Sigmoid colon (tissue), 6 donors: ENCODE measurements at regions not wholly inside any gene's neighbourhood (a gene's known extent, or its start where the extent isn't known, plus 50 kb on each side); places are given as distances from the start of the nearest gene placed in this dataset.

ENCODE experiments used
- DNase-seq: peaks from one replicate; pipeline ENCODE4 v3.0.0-alpha.2; 2019
- H3K27ac ChIP-seq, 4 donors: fragments of 200-600 bp; sonication (generic); one replicate each; pipeline ENCODE4 v1.5.1; 2016 to 2019; ENCODE audit warnings: mild to moderate bottlenecking in 1 of 4
- H3K27me3 ChIP-seq, 3 donors: fragments of 200-600 bp; sonication (generic); one replicate each; pipeline ENCODE4 v1.5.1; 2019; ENCODE audit warnings: mild to moderate bottlenecking in 1 of 3
- H3K36me3 ChIP-seq, 4 donors: fragments of 200-600 bp; sonication (generic); one replicate each; pipeline ENCODE4 v1.5.1; 2016 to 2019
- H3K4me1 ChIP-seq, 4 donors: fragments of 200-600 bp; sonication (generic); one replicate each; pipeline ENCODE4 v1.5.1; 2017 to 2019
- H3K4me3 ChIP-seq, 4 donors: fragments of 200-600 bp; sonication (generic); one replicate each; pipeline ENCODE4 v1.5.1; 2017 to 2019; ENCODE audit warnings: mild to moderate bottlenecking in 2 of 4, moderate library complexity in 1 of 4
- H3K9me3 ChIP-seq, 4 donors: fragments of 200-600 bp in 3 of 4; sonication (generic) in 3 of 4; one replicate each; pipeline versions ENCODE4 v1.5.1 to v1.6.1; 2013 to 2019
- CTCF ChIP-seq, 4 experiments: fragments of 450-650 bp in 3 of 4; fragments of 200-600 bp in 1 of 4; IDR thresholded peaks; one replicate each; pipeline ENCODE4 v1.5.1; 2016 to 2019; ENCODE audit warnings: antibody characterized with exemption in 4 of 4, mild to moderate bottlenecking in 3 of 4, moderate library complexity in 2 of 4
- EP300 ChIP-seq, 4 donors: sonication (generic); formaldehyde crosslinking; IDR thresholded peaks; one replicate each; pipeline ENCODE4 v1.6.1; 2017; ENCODE audit warnings: antibody characterized with exemption in 4 of 4
- POLR2A ChIP-seq, 2 donors: fragments of 450-650 bp; IDR thresholded peaks; one replicate each; pipeline ENCODE4 v1.6.1; 2016; ENCODE audit warnings: antibody characterized with exemption in 2 of 2, mild to moderate bottlenecking in 2 of 2, moderate library complexity in 2 of 2
- POLR2AphosphoS5 ChIP-seq, 4 donors: sonication (generic); formaldehyde crosslinking; IDR thresholded peaks; one replicate each; pipeline ENCODE4 v1.6.1; 2017; ENCODE audit warnings: antibody characterized with exemption in 4 of 4
- WGBS, 2 donors: extraction: QIAGEN DNeasy Blood & Tissue Kit; methylation state at CpG; one replicate each; pipeline ENCODE4 v1.1.7; 2013; 5-methylcytosine and 5-hydroxymethylcytosine counted together
- intact Hi-C: fragments of 100-400 bp; cut with DNase I; formaldehyde crosslinking; loops from one replicate; pipeline ENCODE4 v1.15.1; 2023
- donor health status: healthy with polysubstance abuse.
- donor health status: healthy.

- WGBS, 2 donors, result 60 to 62% methylated on average over 3 of the region's 3 CpGs
- no peaks in the 10 kb centered on the region for H3K36me3 ChIP-seq
- H3K27ac ChIP-seq, result no peak overlapping the region
- no peaks in the 10 kb centered on the region for H3K4me1 ChIP-seq
- H3K4me3 ChIP-seq, result no peak overlapping the region
- H3K9me3 ChIP-seq, result no peaks in the 10 kb centered on the region
- TF ChIP-seq EP300 (IDR thresholded peaks at IDR 0.05) (no peak), POLR2AphosphoS5 (IDR thresholded peaks at IDR 0.05) (no peak), CTCF (IDR thresholded peaks at IDR 0.05) (no peak), POLR2A (IDR thresholded peaks at IDR 0.05) (no peak)
- intact Hi-C loops, result no loop called here
- no peaks in the 10 kb centered on the region for H3K27me3 ChIP-seq
- DNase-seq, result no peak
Measured at GRCh38 chr2:83901317-83901716, 557.8 kb downstream of the SUCLG1 start.

GRCh38 chr2:83900862-83901261 is 558.2 kb downstream of the SUCLG1 start:
- no peaks in the 10 kb centered on the region for H3K27me3 ChIP-seq
- H3K36me3 ChIP-seq, result no peaks in the 10 kb centered on the region
- H3K4me1 ChIP-seq, result no peaks in the 10 kb centered on the region
- no peak overlapping the region for H3K4me3 ChIP-seq
- intact Hi-C loops, result no loop called here
- no peak overlapping the region for H3K27ac ChIP-seq
- no peak for TF ChIP-seq CTCF (IDR thresholded peaks at IDR 0.05)
- no peak for TF ChIP-seq EP300 (IDR thresholded peaks at IDR 0.05)
- TF ChIP-seq POLR2A (IDR thresholded peaks at IDR 0.05), result no peak
- no peak for TF ChIP-seq POLR2AphosphoS5 (IDR thresholded peaks at IDR 0.05)
- H3K9me3 ChIP-seq, result no peaks in the 10 kb centered on the region
- 60 to 79% methylated on average over 1 of the region's 1 CpG for WGBS, 2 donors
- no peak for DNase-seq

- 94 to 96% methylated on average over 1 of the region's 1 CpG for WGBS, 2 donors
- intact Hi-C loops, result no loop called here
- no peak overlapping the region for H3K27ac ChIP-seq
- H3K36me3 ChIP-seq, result no peaks in the 10 kb centered on the region
- TF ChIP-seq EP300 (IDR thresholded peaks at IDR 0.05) (no peak), CTCF (IDR thresholded peaks at IDR 0.05) (no peak), POLR2A (IDR thresholded peaks at IDR 0.05) (no peak), POLR2AphosphoS5 (IDR thresholded peaks at IDR 0.05) (no peak)
- H3K4me1 ChIP-seq, result no peaks in the 10 kb centered on the region
- no peaks in the 10 kb centered on the region for H3K27me3 ChIP-seq
- no peak overlapping the region for H3K4me3 ChIP-seq
- H3K9me3 ChIP-seq, result no peaks in the 10 kb centered on the region
- DNase-seq, result no peak
Measured at GRCh38 chr2:83899271-83899670, 559.8 kb downstream of the SUCLG1 start.

GRCh38 chr2:83894976-83895375 is 564.1 kb downstream of the SUCLG1 start:
- Histone ChIP-seq H3K27ac (no peak overlapping the region), H3K4me3 (no peak overlapping the region), H3K36me3 (no peaks in the 10 kb centered on the region), H3K9me3 (no peaks in the 10 kb centered on the region), H3K4me1 (no peaks in the 10 kb centered on the region), H3K27me3 (no peaks in the 10 kb centered on the region)
- 85 to 92% methylated on average over 3 of the region's 3 CpGs for WGBS, 2 donors
- TF ChIP-seq POLR2AphosphoS5 (IDR thresholded peaks at IDR 0.05) (no peak), CTCF (IDR thresholded peaks at IDR 0.05) (no peak), EP300 (IDR thresholded peaks at IDR 0.05) (no peak), POLR2A (IDR thresholded peaks at IDR 0.05) (no peak)
- no peak for DNase-seq
- intact Hi-C loops, result no loop called here

- Histone ChIP-seq H3K4me3 (no peak overlapping the region), H3K27me3 (no peaks in the 10 kb centered on the region)
Measured at GRCh38 chr2:83887757-83888156, 571.3 kb downstream of the SUCLG1 start.

More at GRCh38 chr2:83887757-83888156, 571.3 kb downstream of the SUCLG1 start:
- intact Hi-C loops, result no loop called here
- Histone ChIP-seq H3K9me3 (no peaks in the 10 kb centered on the region), H3K27ac (no peak overlapping the region), H3K36me3 (no peaks in the 10 kb centered on the region), H3K4me1 (no peaks in the 10 kb centered on the region)
- DNase-seq, result no peak
- TF ChIP-seq POLR2AphosphoS5 (IDR thresholded peaks at IDR 0.05) (no peak), POLR2A (IDR thresholded peaks at IDR 0.05) (no peak), CTCF (IDR thresholded peaks at IDR 0.05) (no peak), EP300 (IDR thresholded peaks at IDR 0.05) (no peak)
